Tibial nerve (tissue), 4 donors: ENCODE measurements at regions not wholly inside any gene's neighbourhood (a gene's known extent, or its start where the extent isn't known, plus 50 kb on each side); places are given as distances from the start of the nearest gene placed in this dataset.

Experiments
- DNase-seq, 2 donors: peaks; one replicate each; pipeline ENCODE4 v3.0.0-alpha.2; 2019; ENCODE audit warnings: low spot score in 2 of 2
- H3K27ac ChIP-seq, 4 donors: fragments of 200-600 bp; sonication (generic) in 3 of 4; one replicate each; pipeline ENCODE4 v1.5.1; 2017 to 2019; ENCODE audit warnings: mild to moderate bottlenecking in 1 of 4
- H3K27me3 ChIP-seq, 2 donors: fragments of 200-600 bp; sonication (generic) in 1 of 2; one replicate each; pipeline versions ENCODE4 v1.5.1 to v1.6.0; 2017 to 2019
- H3K36me3 ChIP-seq, 3 donors: fragments of 200-600 bp; sonication (generic); one replicate each; pipeline ENCODE4 v1.5.1; 2018 to 2019
- H3K4me1 ChIP-seq, 4 donors: fragments of 200-600 bp; sonication (generic) in 3 of 4; one replicate each; pipeline ENCODE4 v1.5.1; 2017 to 2019
- H3K4me3 ChIP-seq, 4 donors: fragments of 200-600 bp; sonication (generic) in 3 of 4; one replicate each; pipeline ENCODE4 v1.5.1; 2017 to 2019; ENCODE audit warnings: mild to moderate bottlenecking in 1 of 4, moderate library complexity in 1 of 4
- H3K9me3 ChIP-seq, 4 donors: fragments of 200-600 bp; sonication (generic) in 3 of 4; one replicate each; pipeline ENCODE4 v1.5.1; 2017 to 2019
- CTCF ChIP-seq, 5 experiments: fragments of 200-600 bp in 3 of 5; fragments of 450-650 bp in 2 of 5; sonication (generic) in 3 of 5; IDR thresholded peaks; one replicate each; pipeline ENCODE4 v1.5.1; 2016 to 2019; ENCODE audit warnings: antibody characterized with exemption in 5 of 5, mild to moderate bottlenecking in 3 of 5, moderate library complexity in 2 of 5
- EP300 ChIP-seq, 2 donors: sonication (generic); formaldehyde crosslinking; IDR thresholded peaks; one replicate each; pipeline ENCODE4 v1.6.1; 2017; ENCODE audit warnings: antibody characterized with exemption in 2 of 2, mild to moderate bottlenecking in 1 of 2
- POLR2A ChIP-seq, 2 donors: fragments of 450-650 bp; IDR thresholded peaks; one replicate each; pipeline ENCODE4 v1.6.1; 2017; ENCODE audit warnings: antibody characterized with exemption in 2 of 2, mild to moderate bottlenecking in 2 of 2, moderate library complexity in 2 of 2
- WGBS, 2 donors: methylation state at CpG; one replicate each; pipeline ENCODE4 v1.1.5; 2018; 5-methylcytosine and 5-hydroxymethylcytosine counted together

GRCh38 chr14:103186909-103187586, 63.8 kb downstream of the TNFAIP2 start:
- TF ChIP-seq EP300 (IDR thresholded peaks at IDR 0.05) (no peak), POLR2A (IDR thresholded peaks at IDR 0.05) (no peak), CTCF (IDR thresholded peaks at IDR 0.05) (no peak)
- no peaks in the 10 kb centered on the region for H3K9me3 ChIP-seq
- H3K27me3 ChIP-seq = peaks cover 0 to 52% of the 10 kb centered on the region in 2 donors
- WGBS, 2 donors = 60 to 68% methylated on average over 12 of the region's 12 CpGs
- DNase-seq = no peak
- peak overlapping the region in 1 of 4 donors; percentile 27 for H3K27ac ChIP-seq
- H3K36me3 ChIP-seq = no peaks in the 10 kb centered on the region
- H3K4me3 ChIP-seq = no peak overlapping the region
- H3K4me1 ChIP-seq = peaks cover 0 to 11% (median 5%) of the 10 kb centered on the region in 4 donors

DNA sequence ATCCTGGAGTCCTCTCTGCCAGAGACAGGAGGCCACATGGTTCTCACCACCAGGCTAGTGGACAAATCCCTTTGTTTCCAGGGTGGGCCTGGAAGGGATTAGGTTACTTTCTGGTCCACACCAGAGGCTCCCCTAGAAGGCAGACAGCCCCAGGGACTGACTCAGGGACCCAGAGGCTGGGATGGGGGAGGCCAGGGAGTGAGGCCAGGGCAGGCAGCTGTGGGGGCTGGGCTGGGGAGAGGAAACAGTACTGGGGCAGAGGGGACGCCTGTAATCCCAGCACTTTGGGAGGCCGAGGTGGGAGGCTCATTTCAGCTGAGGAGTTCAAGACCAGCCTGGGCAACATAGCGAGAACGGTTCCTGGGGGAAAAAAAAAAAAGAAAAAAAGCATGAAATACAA, 64.7 kb downstream of the TNFAIP2 start:
- TF ChIP-seq CTCF (IDR thresholded peaks at IDR 0.05) (no peak), EP300 (IDR thresholded peaks at IDR 0.05) (no peak), POLR2A (IDR thresholded peaks at IDR 0.05) (no peak)
- WGBS, 2 donors = 81 to 87% methylated on average over 4 of the region's 4 CpGs
- Histone ChIP-seq H3K4me3 (no peak overlapping the region), H3K27me3 (peaks cover 0 to 52% of the 10 kb centered on the region in 2 donors), H3K4me1 (peaks cover 0 to 11% (median 5%) of the 10 kb centered on the region in 4 donors), H3K27ac (no peak overlapping the region), H3K36me3 (no peaks in the 10 kb centered on the region), H3K9me3 (no peaks in the 10 kb centered on the region)
- DNase-seq = no peak

DNA sequence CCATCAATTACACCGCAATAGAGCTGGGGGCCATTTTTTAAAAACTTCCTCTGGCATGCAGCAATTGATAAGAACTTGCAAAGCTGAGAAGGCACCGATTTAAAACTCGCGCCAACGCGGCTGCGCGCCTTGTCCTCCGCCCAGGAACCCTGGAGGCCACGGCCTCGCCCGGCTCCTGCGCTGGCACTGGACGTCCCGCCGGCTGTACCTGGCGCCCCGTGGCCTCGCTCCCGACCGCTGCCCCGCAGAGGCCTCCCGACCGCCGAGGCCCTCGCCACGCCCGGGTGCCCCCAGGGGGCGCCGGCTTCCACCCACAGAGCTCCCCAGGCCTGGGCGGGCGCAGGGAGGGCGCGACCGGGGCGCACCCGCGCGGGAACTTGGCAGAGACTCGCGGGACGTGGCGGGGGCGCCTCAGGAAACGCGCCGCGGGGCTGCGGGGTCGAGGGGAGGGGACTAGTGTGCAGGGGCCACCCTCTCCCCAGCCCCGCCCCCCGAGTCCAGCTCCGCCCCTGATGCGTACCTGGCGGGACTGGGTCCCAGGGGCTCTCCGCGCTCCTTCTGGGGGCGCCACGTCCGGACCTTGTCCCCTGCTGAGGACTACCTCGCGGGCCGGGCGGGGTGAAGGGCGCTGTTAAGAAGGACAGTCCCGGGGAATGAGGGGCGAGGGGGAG, 65.7 kb downstream of the TNFAIP2 start:
- WGBS, 2 donors = 4 to 9% methylated on average over 35 to 42 of the region's 67 CpGs
- Histone ChIP-seq H3K9me3 (no peaks in the 10 kb centered on the region), H3K27ac (no peak overlapping the region), H3K36me3 (no peaks in the 10 kb centered on the region), H3K27me3 (peaks cover 0 to 48% of the 10 kb centered on the region in 2 donors), H3K4me3 (peak overlapping the region in 3 of 4 donors; percentile 5 to 45 (median 28)), H3K4me1 (peaks cover 0 to 11% (median 5%) of the 10 kb centered on the region in 4 donors)
- no peak for DNase-seq
- TF ChIP-seq POLR2A (IDR thresholded peaks at IDR 0.05) (no peak), EP300 (IDR thresholded peaks at IDR 0.05) (no peak), CTCF (IDR thresholded peaks at IDR 0.05) (peak in 4 of 5 experiments; percentile 10 to 50 (median 20))

GRCh38 chr14:103189481-103190470, 66.5 kb downstream of the TNFAIP2 start:
- 54 to 68% methylated on average over 23 to 33 of the region's 48 CpGs for WGBS, 2 donors
- DNase-seq = no peak
- no peaks in the 10 kb centered on the region for H3K36me3 ChIP-seq
- peaks cover 0 to 48% of the 10 kb centered on the region in 2 donors for H3K27me3 ChIP-seq
- H3K27ac ChIP-seq = no peak overlapping the region
- peaks cover 0 to 16% (median 5%) of the 10 kb centered on the region in 4 donors for H3K4me1 ChIP-seq
- no peaks in the 10 kb centered on the region for H3K9me3 ChIP-seq
- H3K4me3 ChIP-seq = peak overlapping the region in 2 of 4 donors; percentile 28 to 45
- TF ChIP-seq EP300 (IDR thresholded peaks at IDR 0.05) = no peak
- TF ChIP-seq CTCF (IDR thresholded peaks at IDR 0.05) = no peak
- no peak for TF ChIP-seq POLR2A (IDR thresholded peaks at IDR 0.05)
